ENCODE measurements at regions not wholly inside any gene's neighbourhood (a gene's known extent, or its start where the extent isn't known, plus 50 kb on each side); places are given as distances from the start of the nearest gene placed in this dataset.

- Histone ChIP-seq H4K20me1 (ENCODE audit: low read depth, low read length) (no peaks in the 10 kb centered on the region), H3K4me2 (ENCODE audit: low read depth, low read length, poor library complexity, severe bottlenecking) (no peak overlapping the region), H3K4me3 (ENCODE audit: insufficient read depth, low read length, poor library complexity, severe bottlenecking) (no peak overlapping the region), H3K36me3 (ENCODE audit: low read length) (no peaks in the 10 kb centered on the region), H3K9me2 (replicated peaks; ENCODE audit: insufficient read depth, low read length) (no peaks in the 10 kb centered on the region), H3F3A (ENCODE audit: insufficient read depth) (no peaks in the 10 kb centered on the region), H3K9ac (ENCODE audit: low read length) (no peak overlapping the region), H3K27me3 (ENCODE audit: low read length) (no peaks in the 10 kb centered on the region), H3K9me3 (ENCODE audit: insufficient read depth, low read length) (no peaks in the 10 kb centered on the region), H2AFZ (ENCODE audit: low read depth, low read length, severe bottlenecking) (no peak overlapping the region), H3K27ac (ENCODE audit: low read depth, low read length) (no peak overlapping the region), H3K79me2 (ENCODE audit: insufficient read depth, low read length) (no peaks in the 10 kb centered on the region)
- TF ChIP-seq, protein P1, sequence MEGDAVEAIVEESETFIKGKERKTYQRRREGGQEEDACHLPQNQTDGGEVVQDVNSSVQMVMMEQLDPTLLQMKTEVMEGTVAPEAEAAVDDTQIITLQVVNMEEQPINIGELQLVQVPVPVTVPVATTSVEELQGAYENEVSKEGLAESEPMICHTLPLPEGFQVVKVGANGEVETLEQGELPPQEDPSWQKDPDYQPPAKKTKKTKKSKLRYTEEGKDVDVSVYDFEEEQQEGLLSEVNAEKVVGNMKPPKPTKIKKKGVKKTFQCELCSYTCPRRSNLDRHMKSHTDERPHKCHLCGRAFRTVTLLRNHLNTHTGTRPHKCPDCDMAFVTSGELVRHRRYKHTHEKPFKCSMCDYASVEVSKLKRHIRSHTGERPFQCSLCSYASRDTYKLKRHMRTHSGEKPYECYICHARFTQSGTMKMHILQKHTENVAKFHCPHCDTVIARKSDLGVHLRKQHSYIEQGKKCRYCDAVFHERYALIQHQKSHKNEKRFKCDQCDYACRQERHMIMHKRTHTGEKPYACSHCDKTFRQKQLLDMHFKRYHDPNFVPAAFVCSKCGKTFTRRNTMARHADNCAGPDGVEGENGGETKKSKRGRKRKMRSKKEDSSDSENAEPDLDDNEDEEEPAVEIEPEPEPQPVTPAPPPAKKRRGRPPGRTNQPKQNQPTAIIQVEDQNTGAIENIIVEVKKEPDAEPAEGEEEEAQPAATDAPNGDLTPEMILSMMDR (IDR thresholded peaks at IDR 0.05; ENCODE audit: insufficient read depth, low read length, poor library complexity, severe bottlenecking), result no peak
- no peak for TF ChIP-seq EZH2phosphoT487 (conservative IDR thresholded peaks at IDR 0.05; ENCODE audit: low read length)
These were observed 230.7 kb downstream of the ZNF516 start for GRCh38 chr18:76264198-76264875.

DNA sequence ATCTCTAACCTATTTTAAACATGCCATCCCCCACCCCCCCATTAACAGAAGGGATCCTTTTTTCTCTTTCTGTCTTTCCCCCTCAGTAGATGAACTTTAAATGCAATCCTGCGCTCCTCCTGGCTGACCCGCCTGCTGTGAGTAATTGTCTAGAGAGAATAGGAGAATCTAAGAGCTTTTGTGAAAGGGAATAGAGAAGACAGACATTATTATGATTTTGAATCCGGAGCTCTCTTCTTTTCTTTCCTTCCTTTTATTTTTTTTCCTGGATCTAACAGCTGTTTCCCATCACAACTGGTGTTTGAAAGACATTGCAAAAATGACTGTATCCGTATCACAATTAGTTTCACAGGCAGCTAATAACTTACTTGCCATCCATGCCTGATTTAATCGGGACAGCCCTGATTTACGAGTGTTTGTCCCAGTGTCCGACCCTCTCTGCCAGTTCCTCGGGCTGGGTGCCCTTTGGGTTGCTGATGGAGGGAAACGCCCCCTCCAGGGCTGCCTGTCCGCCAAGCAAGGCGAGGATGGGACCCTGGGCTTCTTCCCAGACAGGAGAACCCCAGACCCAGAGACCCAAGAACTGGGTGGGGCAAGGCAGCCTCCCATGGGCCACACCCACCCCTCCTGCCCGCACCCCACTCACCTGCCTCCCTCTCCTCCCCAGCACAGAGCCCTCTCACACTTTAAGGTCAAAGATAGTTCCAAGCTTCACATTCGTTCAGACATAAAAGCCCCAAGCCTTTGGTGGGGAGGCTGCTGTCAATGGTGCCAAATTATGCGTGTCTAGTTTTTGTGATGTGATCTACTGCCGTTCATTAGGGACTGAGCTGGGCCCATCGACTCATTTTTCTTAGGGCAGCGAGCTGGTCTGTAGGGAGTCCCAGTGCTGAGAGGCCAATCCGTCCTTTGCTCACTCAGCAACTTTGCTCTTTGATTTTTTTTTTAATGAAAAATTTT, 231.7 kb downstream of the ZNF516 start:
- H3K9ac ChIP-seq (ENCODE audit: low read length), result no peak overlapping the region
- no peak for TF ChIP-seq EZH2phosphoT487 (conservative IDR thresholded peaks at IDR 0.05; ENCODE audit: low read length)
- TF ChIP-seq, protein P1 (IDR thresholded peaks at IDR 0.05; ENCODE audit: insufficient read depth, low read length, poor library complexity, severe bottlenecking), result no peak
- H3F3A ChIP-seq (ENCODE audit: insufficient read depth), result no peaks in the 10 kb centered on the region
- H3K27me3 ChIP-seq (ENCODE audit: low read length), result no peaks in the 10 kb centered on the region
- no peaks in the 10 kb centered on the region for H3K36me3 ChIP-seq (ENCODE audit: low read length)
- H3K9me3 ChIP-seq (ENCODE audit: insufficient read depth, low read length), result no peaks in the 10 kb centered on the region
- no peak overlapping the region for H3K4me2 ChIP-seq (ENCODE audit: low read depth, low read length, poor library complexity, severe bottlenecking)
- H4K20me1 ChIP-seq (ENCODE audit: low read depth, low read length), result no peaks in the 10 kb centered on the region
- H3K4me3 ChIP-seq (ENCODE audit: insufficient read depth, low read length, poor library complexity, severe bottlenecking), result no peak overlapping the region
- H2AFZ ChIP-seq (ENCODE audit: low read depth, low read length, severe bottlenecking), result no peak overlapping the region
- H3K9me2 ChIP-seq (replicated peaks; ENCODE audit: insufficient read depth, low read length), result no peaks in the 10 kb centered on the region
- no peak overlapping the region for H3K27ac ChIP-seq (ENCODE audit: low read depth, low read length)
- no peaks in the 10 kb centered on the region for H3K79me2 ChIP-seq (ENCODE audit: insufficient read depth, low read length)

- Histone ChIP-seq H3K4me2 (ENCODE audit: low read depth, low read length, poor library complexity, severe bottlenecking) (no peak overlapping the region), H2AFZ (ENCODE audit: low read depth, low read length, severe bottlenecking) (no peak overlapping the region), H3K9me3 (ENCODE audit: insufficient read depth, low read length) (no peaks in the 10 kb centered on the region), H3K9me2 (replicated peaks; ENCODE audit: insufficient read depth, low read length) (no peaks in the 10 kb centered on the region), H3K27me3 (ENCODE audit: low read length) (no peaks in the 10 kb centered on the region), H3K36me3 (ENCODE audit: low read length) (no peaks in the 10 kb centered on the region), H4K20me1 (ENCODE audit: low read depth, low read length) (no peaks in the 10 kb centered on the region), H3K9ac (ENCODE audit: low read length) (no peak overlapping the region), H3K4me3 (ENCODE audit: insufficient read depth, low read length, poor library complexity, severe bottlenecking) (no peak overlapping the region), H3K27ac (ENCODE audit: low read depth, low read length) (no peak overlapping the region), H3F3A (ENCODE audit: insufficient read depth) (no peaks in the 10 kb centered on the region), H3K79me2 (ENCODE audit: insufficient read depth, low read length) (no peaks in the 10 kb centered on the region)
- no peak for TF ChIP-seq EZH2phosphoT487 (conservative IDR thresholded peaks at IDR 0.05; ENCODE audit: low read length)
- TF ChIP-seq, protein P1 (IDR thresholded peaks at IDR 0.05; ENCODE audit: insufficient read depth, low read length, poor library complexity, severe bottlenecking), result no peak
These were observed 234.0 kb downstream of the ZNF516 start for GRCh38 chr18:76260941-76261472.
